ENCODE measurements at regions not wholly inside any gene's neighbourhood (a gene's known extent, or its start where the extent isn't known, plus 50 kb on each side); places are given as distances from the start of the nearest gene placed in this dataset.

- no peak for TF ChIP-seq POLR2A (IDR thresholded peaks at IDR 0.05; ENCODE audit: low read length)
- no peak for TF ChIP-seq GATA1 (IDR thresholded peaks at IDR 0.05; ENCODE audit: low read depth, low read length)
These were observed 99.3 kb downstream of the RASSF10 start for GRCh38 chr11:13108416-13108815.

Measured in erythroblast (primary cell).